ENCODE measurements at regions not wholly inside any gene's neighbourhood (a gene's known extent, or its start where the extent isn't known, plus 50 kb on each side); places are given as distances from the start of the nearest gene placed in this dataset.

DNA sequence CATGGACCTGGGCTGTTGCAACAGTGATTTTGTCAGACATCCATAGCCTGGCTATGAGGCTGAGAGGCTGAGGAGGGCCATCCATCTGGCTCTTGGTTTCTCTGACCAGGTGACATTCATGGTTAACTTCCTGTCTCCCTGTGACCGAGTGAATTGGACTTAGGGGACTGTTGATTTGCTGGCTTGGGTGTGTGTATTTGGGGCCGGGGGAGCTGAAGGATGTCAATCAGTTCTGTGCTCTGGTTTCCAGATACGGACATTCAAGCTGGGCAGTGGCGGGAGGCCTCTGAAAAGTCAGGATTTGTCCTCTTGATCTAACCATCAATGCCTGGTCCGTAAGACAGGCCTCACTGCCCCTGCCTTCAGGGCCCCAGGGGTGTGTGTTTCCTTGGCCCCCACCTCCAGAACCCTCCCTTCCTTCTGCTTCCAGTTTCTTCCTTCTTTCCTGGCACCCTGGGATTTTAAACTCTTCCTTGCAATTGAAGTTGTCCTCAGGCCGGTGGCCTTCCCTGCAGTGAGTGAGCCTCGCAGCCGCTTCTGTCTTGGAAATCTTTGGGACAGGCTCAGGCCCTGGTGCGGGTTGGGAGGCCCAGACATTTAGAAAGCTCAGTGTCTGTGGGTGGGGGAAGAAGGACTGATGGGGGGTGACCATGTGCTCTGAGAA lies 54.7 kb upstream of the HAAO start:
- H3K27me3 ChIP-seq: no peaks in the 10 kb centered on the region
- H3K27ac ChIP-seq: peak overlapping the region; percentile 93
- no peaks in the 10 kb centered on the region for H3K9me3 ChIP-seq (ENCODE audit: low read depth)
- no peaks in the 10 kb centered on the region for H3K9me2 ChIP-seq (replicated peaks; ENCODE audit: insufficient read depth)
- peaks cover 26% of the 10 kb centered on the region for H3K4me1 ChIP-seq (ENCODE audit: insufficient read depth)
- TF ChIP-seq, protein P1, sequence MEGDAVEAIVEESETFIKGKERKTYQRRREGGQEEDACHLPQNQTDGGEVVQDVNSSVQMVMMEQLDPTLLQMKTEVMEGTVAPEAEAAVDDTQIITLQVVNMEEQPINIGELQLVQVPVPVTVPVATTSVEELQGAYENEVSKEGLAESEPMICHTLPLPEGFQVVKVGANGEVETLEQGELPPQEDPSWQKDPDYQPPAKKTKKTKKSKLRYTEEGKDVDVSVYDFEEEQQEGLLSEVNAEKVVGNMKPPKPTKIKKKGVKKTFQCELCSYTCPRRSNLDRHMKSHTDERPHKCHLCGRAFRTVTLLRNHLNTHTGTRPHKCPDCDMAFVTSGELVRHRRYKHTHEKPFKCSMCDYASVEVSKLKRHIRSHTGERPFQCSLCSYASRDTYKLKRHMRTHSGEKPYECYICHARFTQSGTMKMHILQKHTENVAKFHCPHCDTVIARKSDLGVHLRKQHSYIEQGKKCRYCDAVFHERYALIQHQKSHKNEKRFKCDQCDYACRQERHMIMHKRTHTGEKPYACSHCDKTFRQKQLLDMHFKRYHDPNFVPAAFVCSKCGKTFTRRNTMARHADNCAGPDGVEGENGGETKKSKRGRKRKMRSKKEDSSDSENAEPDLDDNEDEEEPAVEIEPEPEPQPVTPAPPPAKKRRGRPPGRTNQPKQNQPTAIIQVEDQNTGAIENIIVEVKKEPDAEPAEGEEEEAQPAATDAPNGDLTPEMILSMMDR (IDR thresholded peaks at IDR 0.05; ENCODE audit: poor library complexity): no peak
- TF ChIP-seq EZH2 (IDR thresholded peaks at IDR 0.05; ENCODE audit: borderline replicate concordance) (no peak), EZH2phosphoT487 (IDR thresholded peaks at IDR 0.05; ENCODE audit: low read depth, severe bottlenecking, unreplicated experiment) (no peak)
- no peaks in the 10 kb centered on the region for H3K79me2 ChIP-seq
- H3K4me2 ChIP-seq: no peak overlapping the region
- no peak overlapping the region for H2AFZ ChIP-seq
- 88% methylated on average over 9 of the region's 9 CpGs for WGBS (ENCODE audit: low lambda C conversion rate, missing lambda C conversion rate)
- no peaks in the 10 kb centered on the region for H4K20me1 ChIP-seq (ENCODE audit: insufficient read depth, poor library complexity, severe bottlenecking)
- DNase-seq (ENCODE audit: low spot score): no peak
- no peak overlapping the region for H3K4me3 ChIP-seq
- H3K36me3 ChIP-seq (replicated peaks; ENCODE audit: insufficient read depth, low read depth): no peaks in the 10 kb centered on the region

DNA sequence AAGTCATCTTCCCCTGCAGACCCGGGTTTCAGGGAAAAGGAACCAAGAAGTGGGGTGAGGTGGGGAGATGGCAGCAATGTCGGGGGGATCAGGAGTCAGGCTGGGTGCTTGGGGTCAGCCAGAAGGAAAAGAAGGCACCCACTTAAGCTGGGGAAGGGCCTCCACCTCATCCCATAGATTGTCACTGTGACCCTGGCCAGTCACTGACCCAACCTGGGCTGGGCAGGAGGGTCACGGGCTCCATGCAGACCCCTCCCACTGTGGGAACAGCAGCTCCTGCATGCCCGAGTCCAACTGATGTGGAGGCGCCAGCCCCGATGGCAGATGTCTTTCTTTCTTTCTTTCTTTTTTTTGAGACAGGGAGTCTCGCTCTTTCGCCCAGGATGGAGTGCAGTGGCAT lies 53.6 kb upstream of the HAAO start:
- Histone ChIP-seq H3K36me3 (replicated peaks; ENCODE audit: insufficient read depth, low read depth) (no peaks in the 10 kb centered on the region), H3K4me2 (peak overlapping the region; percentile 61), H3K9me2 (replicated peaks; ENCODE audit: insufficient read depth) (no peaks in the 10 kb centered on the region), H3K79me2 (no peaks in the 10 kb centered on the region), H2AFZ (no peak overlapping the region), H3K27me3 (no peaks in the 10 kb centered on the region), H3K4me3 (no peak overlapping the region), H4K20me1 (ENCODE audit: insufficient read depth, poor library complexity, severe bottlenecking) (no peaks in the 10 kb centered on the region), H3K9me3 (ENCODE audit: low read depth) (no peaks in the 10 kb centered on the region), H3K27ac (peak overlapping the region; percentile 93), H3K4me1 (ENCODE audit: insufficient read depth) (peaks cover 36% of the 10 kb centered on the region)
- WGBS (ENCODE audit: low lambda C conversion rate, missing lambda C conversion rate): 88% methylated on average over 8 of the region's 8 CpGs
- no peak for DNase-seq (ENCODE audit: low spot score)
- TF ChIP-seq EZH2phosphoT487 (IDR thresholded peaks at IDR 0.05; ENCODE audit: low read depth, severe bottlenecking, unreplicated experiment) (no peak), EZH2 (IDR thresholded peaks at IDR 0.05; ENCODE audit: borderline replicate concordance) (no peak)
- TF ChIP-seq, protein P1 (IDR thresholded peaks at IDR 0.05; ENCODE audit: poor library complexity): no peak

DNA sequence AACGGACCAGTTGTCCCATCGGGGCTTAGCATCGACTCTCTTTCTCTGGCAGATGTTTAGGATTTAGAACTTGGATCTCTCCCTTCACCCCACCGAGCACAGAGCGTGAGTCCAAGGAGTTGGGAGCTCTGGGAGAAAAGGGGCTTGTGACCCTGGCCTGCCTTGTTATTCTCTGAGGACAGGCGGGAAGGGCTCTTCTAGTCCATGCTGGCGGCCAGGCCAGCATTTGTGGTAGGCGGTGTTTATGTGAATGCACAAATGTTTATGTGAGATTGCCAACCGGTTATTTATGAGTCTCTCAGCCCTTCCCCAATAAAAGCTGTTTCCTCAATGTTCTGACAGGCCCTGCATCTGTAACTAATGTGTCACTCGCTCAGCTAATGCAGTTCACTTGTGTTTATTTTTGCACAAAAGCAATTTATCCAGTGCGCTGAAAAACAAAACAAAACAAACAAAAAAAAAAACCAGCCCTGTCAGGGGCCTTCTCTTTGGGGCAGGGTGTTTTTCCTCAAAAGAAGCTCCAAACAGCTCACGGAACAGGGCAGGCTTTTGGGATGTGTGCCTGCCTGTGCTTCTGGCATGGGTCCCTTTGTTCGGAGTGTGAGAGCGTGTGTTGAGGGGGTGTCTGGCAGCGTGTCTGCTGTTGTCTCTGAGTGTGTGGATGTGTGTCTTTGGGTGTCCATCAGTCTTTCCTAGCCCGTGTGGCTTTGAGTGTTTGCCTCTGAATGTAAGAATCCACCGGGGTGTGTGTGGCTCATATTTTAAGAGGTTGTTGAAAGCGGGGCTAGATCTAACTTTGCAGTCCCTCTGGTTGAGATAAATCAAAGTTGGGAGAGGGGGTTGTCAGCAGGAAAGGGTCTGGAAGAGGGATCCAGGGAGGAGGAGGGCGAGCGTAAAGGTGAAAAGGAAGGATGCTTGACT lies 52.8 kb upstream of the HAAO start:
- Histone ChIP-seq H4K20me1 (ENCODE audit: insufficient read depth, poor library complexity, severe bottlenecking) (no peaks in the 10 kb centered on the region), H3K4me3 (no peak overlapping the region), H3K27me3 (no peaks in the 10 kb centered on the region), H3K4me2 (peak overlapping the region; percentile 61), H3K36me3 (replicated peaks; ENCODE audit: insufficient read depth, low read depth) (no peaks in the 10 kb centered on the region), H2AFZ (no peak overlapping the region), H3K4me1 (ENCODE audit: insufficient read depth) (peaks cover 36% of the 10 kb centered on the region), H3K9me2 (replicated peaks; ENCODE audit: insufficient read depth) (no peaks in the 10 kb centered on the region), H3K9me3 (ENCODE audit: low read depth) (no peaks in the 10 kb centered on the region), H3K79me2 (no peaks in the 10 kb centered on the region), H3K27ac (peak overlapping the region; percentile 93)
- peak; percentile 74 for DNase-seq (ENCODE audit: low spot score)
- 42% methylated on average over 20 of the region's 20 CpGs for WGBS (ENCODE audit: low lambda C conversion rate, missing lambda C conversion rate)
- TF ChIP-seq EZH2 (IDR thresholded peaks at IDR 0.05; ENCODE audit: borderline replicate concordance) (no peak), EZH2phosphoT487 (IDR thresholded peaks at IDR 0.05; ENCODE audit: low read depth, severe bottlenecking, unreplicated experiment) (no peak)
- TF ChIP-seq, protein P1 (IDR thresholded peaks at IDR 0.05; ENCODE audit: poor library complexity): no peak
